H1 (cell line): ENCODE measurements at regions not wholly inside any gene's neighbourhood (a gene's known extent, or its start where the extent isn't known, plus 50 kb on each side); places are given as distances from the start of the nearest gene placed in this dataset.

Experiments used
- NANOG ChIP-seq: IDR thresholded peaks from 2 replicates; pipeline ENCODE4 v1.6.1; 2011; ENCODE audit warnings: low read length, low read depth, mild to moderate bottlenecking, inconsistent platforms; ENCODE audit not compliant: insufficient read depth, poor library complexity, severe bottlenecking
- SIN3A ChIP-seq, 2 experiments: IDR thresholded peaks in 1 of 2; conservative IDR thresholded peaks in 1 of 2; 2 replicates each; pipeline ENCODE4 v1.6.1; 2011 to 2012; ENCODE audit warnings: low read length in 2 of 2, improper control_type of control experiment in 1 of 2, low read depth in 1 of 2, mild to moderate bottlenecking in 1 of 2
- SUZ12 ChIP-seq: fragments of 200-600 bp; sonication (generic); IDR thresholded peaks from 2 replicates; pipeline ENCODE4 v1.6.1; 2012; ENCODE audit warnings: mild to moderate bottlenecking, inconsistent platforms, low read length, moderate library complexity, mixed read lengths
- TF ChIP-seq, protein P1 (sequence below): IDR thresholded peaks from 2 replicates; pipeline ENCODE4 v1.6.1; 2012; ENCODE audit warnings: inconsistent platforms

DNA sequence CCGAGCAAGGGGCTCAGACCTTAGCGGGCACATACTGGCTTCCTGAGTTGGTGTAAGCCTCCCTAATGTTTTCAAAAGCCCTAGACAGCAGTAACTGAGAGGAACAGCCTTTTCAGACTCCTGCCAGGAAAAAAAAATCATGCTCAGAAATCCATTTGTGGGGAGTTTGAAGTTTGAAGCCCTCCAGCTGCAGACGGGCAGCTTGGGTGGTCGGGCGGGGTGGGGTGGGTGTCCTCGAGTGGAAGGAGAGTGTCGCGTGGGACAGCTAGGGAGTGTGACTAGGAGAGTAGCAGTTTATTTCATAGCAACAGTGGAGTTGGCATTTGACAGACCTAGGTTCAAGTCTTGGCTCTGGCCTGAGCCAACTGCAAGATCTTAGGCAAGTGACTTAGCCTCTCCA is 90.7 kb upstream of the PITX1 start (continued):
- TF ChIP-seq NANOG (no peak), SIN3A (conservative IDR thresholded peaks at IDR 0.05 in 1 of 2, IDR thresholded peaks at IDR 0.05 in 1 of 2; ENCODE audit: low read depth in 1 of 2, low read length in 2 of 2) (no peak), SUZ12 (no peak)
- TF ChIP-seq, protein P1, sequence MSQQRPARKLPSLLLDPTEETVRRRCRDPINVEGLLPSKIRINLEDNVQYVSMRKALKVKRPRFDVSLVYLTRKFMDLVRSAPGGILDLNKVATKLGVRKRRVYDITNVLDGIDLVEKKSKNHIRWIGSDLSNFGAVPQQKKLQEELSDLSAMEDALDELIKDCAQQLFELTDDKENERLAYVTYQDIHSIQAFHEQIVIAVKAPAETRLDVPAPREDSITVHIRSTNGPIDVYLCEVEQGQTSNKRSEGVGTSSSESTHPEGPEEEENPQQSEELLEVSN, result no peak
